Activated CD4-positive, alpha-beta T cell treated with anti-CD3 and anti-CD28 coated beads, Interleukin-2, amount 10 ng/mL, durations not matched to agents 24 days and 14 days (primary cell): ENCODE measurements at regions not wholly inside any gene's neighbourhood (a gene's known extent, or its start where the extent isn't known, plus 50 kb on each side); places are given as distances from the start of the nearest gene placed in this dataset.

Experiments used
- DNase-seq: peaks from one replicate; pipeline ENCODE4 v3.0.0; 2022
- H3K27ac Mint-ChIP-seq: one replicate; pipeline ENCODE4 v1.8.0; 2022; ENCODE audit warnings: mild to moderate bottlenecking, mixed read lengths
- H3K27me3 Mint-ChIP-seq: one replicate; pipeline ENCODE4 v1.8.0; 2022; ENCODE audit warnings: mixed read lengths
- H3K36me3 Mint-ChIP-seq: one replicate; pipeline ENCODE4 v1.8.0; 2022; ENCODE audit warnings: low read depth, mild to moderate bottlenecking, mixed read lengths
- H3K4me1 Mint-ChIP-seq: one replicate; pipeline ENCODE4 v1.8.0; 2021; ENCODE audit warnings: mixed read lengths
- H3K4me3 Mint-ChIP-seq: one replicate; pipeline ENCODE4 v1.8.0; 2022; ENCODE audit warnings: mild to moderate bottlenecking, moderate library complexity, mixed read lengths
- H3K9me3 Mint-ChIP-seq: one replicate; pipeline ENCODE4 v1.8.0; 2021; ENCODE audit warnings: mixed read lengths
- intact Hi-C: fragments of 100-400 bp; cut with micrococcal nuclease; formaldehyde crosslinking; loops from one replicate; pipeline ENCODE4 v1.15.1; 2023

GRCh38 chr3:40763807-40764206 is 239.0 kb downstream of the ZNF621 start:
- no peaks in the 10 kb centered on the region for H3K4me1 Mint-ChIP-seq
- peaks cover 10% of the 10 kb centered on the region for H3K9me3 Mint-ChIP-seq
- H3K27me3 Mint-ChIP-seq: peaks cover 8% of the 10 kb centered on the region
- no peak for DNase-seq
- no peak overlapping the region for H3K27ac Mint-ChIP-seq
- no peaks in the 10 kb centered on the region for H3K36me3 Mint-ChIP-seq
- no peak overlapping the region for H3K4me3 Mint-ChIP-seq
- intact Hi-C loops: no loop called here

- no peak overlapping the region for H3K27ac Mint-ChIP-seq
- no peak for DNase-seq
- H3K9me3 Mint-ChIP-seq: peaks cover 10% of the 10 kb centered on the region
- H3K27me3 Mint-ChIP-seq: peaks cover 8% of the 10 kb centered on the region
- H3K4me3 Mint-ChIP-seq: no peak overlapping the region
- H3K4me1 Mint-ChIP-seq: no peaks in the 10 kb centered on the region
- intact Hi-C loops: no loop called here
- H3K36me3 Mint-ChIP-seq: no peaks in the 10 kb centered on the region
Observed at GRCh38 chr3:40764747-40765146, 240.0 kb downstream of the ZNF621 start.

- intact Hi-C loops: no loop called here
- Mint-ChIP-seq H3K4me3 (no peak overlapping the region), H3K27me3 (peaks cover 6% of the 10 kb centered on the region), H3K9me3 (peaks cover 10% of the 10 kb centered on the region), H3K27ac (no peak overlapping the region), H3K4me1 (peaks cover 2% of the 10 kb centered on the region), H3K36me3 (no peaks in the 10 kb centered on the region)
- DNase-seq: no peak
Observed at GRCh38 chr3:40765884-40766283, 241.1 kb downstream of the ZNF621 start.

- H3K4me1 Mint-ChIP-seq: peaks cover 2% of the 10 kb centered on the region
- intact Hi-C loops: no loop called here
Observed at GRCh38 chr3:40766396-40766795, 241.6 kb downstream of the ZNF621 start.

GRCh38 chr3:40768046-40768445 is 243.3 kb downstream of the ZNF621 start:
- H3K27ac Mint-ChIP-seq: no peak overlapping the region
- H3K27me3 Mint-ChIP-seq: peaks cover under 1% of the 10 kb centered on the region
- no peak overlapping the region for H3K4me3 Mint-ChIP-seq
- DNase-seq: no peak
- peaks cover 4% of the 10 kb centered on the region for H3K9me3 Mint-ChIP-seq
- H3K36me3 Mint-ChIP-seq: no peaks in the 10 kb centered on the region
- peaks cover 2% of the 10 kb centered on the region for H3K4me1 Mint-ChIP-seq
- intact Hi-C loops: no loop called here

More at GRCh38 chr3:40766396-40766795, 241.6 kb downstream of the ZNF621 start:
- peaks cover 10% of the 10 kb centered on the region for H3K9me3 Mint-ChIP-seq
- H3K27me3 Mint-ChIP-seq: peaks cover 6% of the 10 kb centered on the region
- H3K36me3 Mint-ChIP-seq: no peaks in the 10 kb centered on the region
- DNase-seq: no peak
- H3K27ac Mint-ChIP-seq: no peak overlapping the region
- H3K4me3 Mint-ChIP-seq: no peak overlapping the region

- H3K27ac Mint-ChIP-seq: no peak overlapping the region
- DNase-seq: no peak
- peaks cover 2% of the 10 kb centered on the region for H3K4me1 Mint-ChIP-seq
- intact Hi-C loops: no loop called here
- no peaks in the 10 kb centered on the region for H3K36me3 Mint-ChIP-seq
- peaks cover 3% of the 10 kb centered on the region for H3K9me3 Mint-ChIP-seq
- no peaks in the 10 kb centered on the region for H3K27me3 Mint-ChIP-seq
- H3K4me3 Mint-ChIP-seq: no peak overlapping the region
Observed at GRCh38 chr3:40768536-40768935, 243.8 kb downstream of the ZNF621 start.

- no peaks in the 10 kb centered on the region for H3K27me3 Mint-ChIP-seq
- peaks cover 2% of the 10 kb centered on the region for H3K4me1 Mint-ChIP-seq
- no peak for DNase-seq
- no peak overlapping the region for H3K4me3 Mint-ChIP-seq
- intact Hi-C loops: no loop called here
- no peaks in the 10 kb centered on the region for H3K36me3 Mint-ChIP-seq
- H3K9me3 Mint-ChIP-seq: peaks cover 3% of the 10 kb centered on the region
- no peak overlapping the region for H3K27ac Mint-ChIP-seq
Observed at GRCh38 chr3:40770061-40770460, 245.3 kb downstream of the ZNF621 start.

GRCh38 chr3:40771112-40771511 is 246.4 kb downstream of the ZNF621 start:
- Mint-ChIP-seq H3K9me3 (peaks cover 2% of the 10 kb centered on the region), H3K27me3 (no peaks in the 10 kb centered on the region), H3K36me3 (no peaks in the 10 kb centered on the region), H3K27ac (no peak overlapping the region), H3K4me1 (peaks cover 2% of the 10 kb centered on the region), H3K4me3 (no peak overlapping the region)
- no peak for DNase-seq
- intact Hi-C loops: no loop called here

- H3K27ac Mint-ChIP-seq: no peak overlapping the region
- H3K27me3 Mint-ChIP-seq: peaks cover 3% of the 10 kb centered on the region
- H3K9me3 Mint-ChIP-seq: no peaks in the 10 kb centered on the region
- no peak overlapping the region for H3K4me3 Mint-ChIP-seq
- H3K36me3 Mint-ChIP-seq: no peaks in the 10 kb centered on the region
- intact Hi-C loops: no loop called here
- H3K4me1 Mint-ChIP-seq: no peaks in the 10 kb centered on the region
- no peak for DNase-seq
Observed at GRCh38 chr3:40779039-40779438, 254.3 kb downstream of the ZNF621 start.

- no peaks in the 10 kb centered on the region for H3K4me1 Mint-ChIP-seq
- no peak overlapping the region for H3K4me3 Mint-ChIP-seq
- DNase-seq: no peak
- peaks cover 3% of the 10 kb centered on the region for H3K27me3 Mint-ChIP-seq
- H3K27ac Mint-ChIP-seq: no peak overlapping the region
- H3K36me3 Mint-ChIP-seq: no peaks in the 10 kb centered on the region
- intact Hi-C loops: no loop called here
- H3K9me3 Mint-ChIP-seq: no peaks in the 10 kb centered on the region
Observed at GRCh38 chr3:40780291-40780924, 255.6 kb downstream of the ZNF621 start.

GRCh38 chr3:40780925-40781406 is 256.2 kb downstream of the ZNF621 start:
- H3K27me3 Mint-ChIP-seq: peaks cover 3% of the 10 kb centered on the region
- no peak overlapping the region for H3K27ac Mint-ChIP-seq
- H3K4me1 Mint-ChIP-seq: no peaks in the 10 kb centered on the region
- H3K36me3 Mint-ChIP-seq: no peaks in the 10 kb centered on the region
- intact Hi-C loops: no loop called here
- no peak overlapping the region for H3K4me3 Mint-ChIP-seq
- DNase-seq: no peak
- H3K9me3 Mint-ChIP-seq: peaks cover 4% of the 10 kb centered on the region

GRCh38 chr3:40782111-40782721 is 257.5 kb downstream of the ZNF621 start:
- H3K9me3 Mint-ChIP-seq: peaks cover 4% of the 10 kb centered on the region
- H3K4me1 Mint-ChIP-seq: no peaks in the 10 kb centered on the region

GRCh38 chr3:40790746-40791145 is 266.0 kb downstream of the ZNF621 start:
- H3K4me1 Mint-ChIP-seq: no peaks in the 10 kb centered on the region
- H3K4me3 Mint-ChIP-seq: no peak overlapping the region
- no peaks in the 10 kb centered on the region for H3K27me3 Mint-ChIP-seq
- H3K27ac Mint-ChIP-seq: no peak overlapping the region
- DNase-seq: no peak
- intact Hi-C loops: no loop called here
- H3K36me3 Mint-ChIP-seq: no peaks in the 10 kb centered on the region
- H3K9me3 Mint-ChIP-seq: peaks cover 1% of the 10 kb centered on the region

More at GRCh38 chr3:40782111-40782721, 257.5 kb downstream of the ZNF621 start:
- intact Hi-C loops: no loop called here
- H3K27ac Mint-ChIP-seq: no peak overlapping the region
- H3K27me3 Mint-ChIP-seq: peaks cover 3% of the 10 kb centered on the region
- H3K4me3 Mint-ChIP-seq: no peak overlapping the region
- no peaks in the 10 kb centered on the region for H3K36me3 Mint-ChIP-seq
- DNase-seq: no peak

- DNase-seq: peak; percentile 15
- no peaks in the 10 kb centered on the region for H3K27me3 Mint-ChIP-seq
- no peak overlapping the region for H3K27ac Mint-ChIP-seq
- H3K9me3 Mint-ChIP-seq: no peaks in the 10 kb centered on the region
- no peak overlapping the region for H3K4me3 Mint-ChIP-seq
- H3K36me3 Mint-ChIP-seq: no peaks in the 10 kb centered on the region
- H3K4me1 Mint-ChIP-seq: no peaks in the 10 kb centered on the region
- intact Hi-C loops: no loop called here
Observed at GRCh38 chr3:40793730-40794129, 269.0 kb downstream of the ZNF621 start.

- no peak for DNase-seq
- Mint-ChIP-seq H3K4me1 (no peaks in the 10 kb centered on the region), H3K27ac (no peak overlapping the region), H3K4me3 (no peak overlapping the region), H3K9me3 (no peaks in the 10 kb centered on the region), H3K36me3 (no peaks in the 10 kb centered on the region), H3K27me3 (peaks cover 2% of the 10 kb centered on the region)
- intact Hi-C loops: no loop called here
Observed at GRCh38 chr3:40800343-40800742, 275.6 kb downstream of the ZNF621 start.
